ENCODE measurements at regions not wholly inside any gene's neighbourhood (a gene's known extent, or its start where the extent isn't known, plus 50 kb on each side); places are given as distances from the start of the nearest gene placed in this dataset.

GRCh38 chr10:89829262-89829886 lies 128.0 kb downstream of the KIF20B start:
- no peak for DNase-seq

GRCh38 chr10:89829887-89830269 lies 128.5 kb downstream of the KIF20B start:
- no peak for DNase-seq

- no peak for DNase-seq
Measured at GRCh38 chr10:89830624-89831023, 129.2 kb downstream of the KIF20B start.

- DNase-seq, result no peak
Measured at GRCh38 chr10:89836840-89837164, 135.4 kb downstream of the KIF20B start.

GRCh38 chr10:89837165-89838043 lies 136.0 kb downstream of the KIF20B start:
- peak; percentile 12 to 21 for DNase-seq

GRCh38 chr10:89838044-89838615 lies 136.7 kb downstream of the KIF20B start:
- DNase-seq, result no peak

- no peak for DNase-seq
Measured at GRCh38 chr10:89845541-89846280, 144.3 kb downstream of the KIF20B start.

- DNase-seq, result no peak
Measured at GRCh38 chr10:89846281-89846630, 144.9 kb downstream of the KIF20B start.

- no peak for DNase-seq
Measured at GRCh38 chr10:89846786-89847185, 145.4 kb downstream of the KIF20B start.

GRCh38 chr10:89852872-89853271 lies 151.5 kb downstream of the KIF20B start:
- no peak for DNase-seq

GRCh38 chr10:89853781-89854191 lies 152.4 kb downstream of the KIF20B start:
- no peak for DNase-seq

- DNase-seq, result no peak
Measured at GRCh38 chr10:89857431-89858042, 156.1 kb downstream of the KIF20B start.

- DNase-seq, result no peak
Measured at GRCh38 chr10:89861199-89861573, 159.8 kb downstream of the KIF20B start.

GRCh38 chr10:89861584-89862301 lies 160.4 kb downstream of the KIF20B start:
- DNase-seq, result peak in 1 of 2 donors; percentile 13

- DNase-seq, result no peak
Measured at GRCh38 chr10:89867964-89868363, 166.6 kb downstream of the KIF20B start.

GRCh38 chr10:89869180-89869579 lies 167.8 kb downstream of the KIF20B start:
- no peak for DNase-seq

GRCh38 chr10:89869592-89870156 lies 168.3 kb downstream of the KIF20B start:
- no peak for DNase-seq

GRCh38 chr10:89870936-89871335 lies 169.5 kb downstream of the KIF20B start:
- DNase-seq, result no peak

- no peak for DNase-seq
Measured at GRCh38 chr10:89873055-89873454, 171.7 kb downstream of the KIF20B start.

GRCh38 chr10:89875557-89875956 lies 174.2 kb downstream of the KIF20B start:
- no peak for DNase-seq

GRCh38 chr10:89879121-89879520 lies 177.7 kb downstream of the KIF20B start:
- DNase-seq, result no peak

GRCh38 chr10:89887406-89887805 lies 186.0 kb downstream of the KIF20B start:
- DNase-seq, result no peak

All from stimulated activated CD4-positive, alpha-beta T cell treated with anti-CD3 and anti-CD28 coated beads, Interleukin-2, amount 100 ng/mL, for 48 hours (primary cell).